RCC 7860 (cell line): ENCODE measurements at regions not wholly inside any gene's neighbourhood (a gene's known extent, or its start where the extent isn't known, plus 50 kb on each side); places are given as distances from the start of the nearest gene placed in this dataset.
"Not testable (repeated sequence)": the region's sequence is repeated elsewhere in the genome, so short reads cannot be mapped to it uniquely, and the experiment has no call there.

Experiments
- DNase-seq: peaks from one replicate; pipeline ENCODE4 v3.0.0-alpha.2; 2015; ENCODE audit warnings: low spot score
- FAIRE-seq: peaks from 2 replicates; lab custom pipeline; 2012; peaks lifted over from hg19 to GRCh38; lab: Jason Lieb, UNC

DNA sequence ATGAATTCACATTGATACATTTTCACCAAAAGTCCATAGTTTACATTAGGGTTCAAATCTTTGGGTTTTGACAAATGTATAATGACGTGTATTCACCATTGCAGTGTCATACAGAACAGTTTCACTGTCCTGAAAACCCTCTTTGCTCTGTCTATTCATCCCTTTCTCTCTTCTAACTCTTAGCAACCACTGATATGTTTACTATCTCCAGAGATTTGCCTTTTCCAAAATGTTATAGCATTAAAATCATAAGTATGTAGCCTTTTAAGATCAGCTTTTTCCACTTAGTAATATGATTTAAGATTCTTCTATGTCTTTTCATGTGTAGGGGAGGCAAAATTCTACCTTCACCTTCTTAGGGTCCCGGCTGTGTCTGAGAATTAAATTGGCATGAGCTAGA, 203.8 kb downstream of the TPRG1 start:
- FAIRE-seq (no peak), DNase-seq (no peak)

DNA sequence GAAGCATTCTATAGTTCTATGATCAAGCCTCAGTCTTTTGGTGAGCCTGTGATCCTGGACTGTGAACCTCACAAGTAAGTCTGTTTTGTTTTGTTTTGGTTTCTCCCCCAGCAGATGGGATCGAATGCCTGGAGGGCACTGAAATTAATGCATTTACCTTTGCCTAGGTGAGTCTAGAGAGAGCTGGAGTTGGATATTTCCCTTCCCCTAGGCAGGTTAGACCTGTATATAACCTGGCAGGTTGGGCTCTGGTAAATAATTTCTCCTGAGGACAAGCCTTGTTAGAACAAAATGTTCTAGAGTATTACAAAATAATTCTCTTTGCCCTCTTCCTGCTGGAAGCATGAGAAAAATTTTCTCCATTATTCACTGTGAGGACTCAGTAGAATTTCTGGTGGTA, 211.9 kb downstream of the TPRG1 start:
- DNase-seq (no peak), FAIRE-seq (no peak)

DNA sequence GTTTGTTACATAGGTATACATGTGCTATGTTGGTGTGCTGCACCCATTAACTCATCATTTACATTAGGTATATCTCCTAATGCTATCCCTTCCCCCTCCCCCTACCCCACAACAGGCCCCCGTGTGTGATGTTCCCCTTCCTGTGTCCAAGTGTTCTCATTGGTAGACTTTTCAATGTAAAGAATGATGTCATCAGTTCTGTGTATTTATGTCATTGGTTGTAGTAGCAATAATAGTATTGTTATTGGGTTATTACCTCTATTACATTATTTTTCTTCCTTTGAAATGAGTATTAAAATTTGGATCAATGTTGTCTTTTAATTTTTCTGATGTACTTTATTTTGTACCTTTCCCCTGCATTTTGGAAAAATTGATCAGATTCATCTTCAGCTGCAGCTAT, 214.1 kb downstream of the TPRG1 start:
- FAIRE-seq, DNase-seq: not testable (repeated sequence)

DNA sequence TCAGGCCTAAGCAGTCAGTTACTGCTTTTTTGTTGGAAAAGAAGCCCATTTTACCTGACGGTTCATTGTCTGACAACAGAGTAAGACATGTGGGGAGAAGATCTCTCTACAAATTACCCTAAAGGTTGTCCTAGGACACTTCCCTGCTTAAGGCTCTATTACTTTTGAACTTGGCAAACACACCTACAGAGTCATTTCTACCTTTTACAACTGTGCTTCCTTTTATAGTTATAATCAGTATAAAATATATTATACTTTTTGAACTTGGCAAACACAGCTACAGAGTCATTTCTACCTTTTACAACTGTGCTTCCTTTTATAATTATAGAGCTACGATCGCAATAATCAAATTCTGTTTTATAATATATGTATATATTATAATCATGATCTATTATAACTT, 215.0 kb downstream of the TPRG1 start:
- DNase-seq (no peak), FAIRE-seq (no peak)

DNA sequence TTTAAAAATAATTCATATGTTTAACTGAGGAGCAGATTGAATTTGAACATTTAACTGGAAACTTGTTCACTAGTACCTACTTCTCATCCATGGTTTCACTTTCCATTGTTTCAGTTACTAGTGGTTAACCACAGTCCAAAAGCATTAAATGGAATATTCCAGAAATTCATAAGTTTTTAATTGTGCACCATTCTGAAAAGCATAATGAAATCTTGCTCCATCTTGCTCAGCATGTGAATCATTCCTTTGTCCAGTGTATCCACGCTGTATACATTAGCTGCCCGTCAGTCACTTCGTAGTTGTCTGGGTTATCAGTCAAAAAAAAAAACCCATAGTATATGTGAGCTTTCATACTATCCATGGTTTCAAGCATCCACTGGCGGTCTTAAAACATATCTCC, 217.6 kb downstream of the TPRG1 start:
- no peak for DNase-seq
- no peak for FAIRE-seq

DNA sequence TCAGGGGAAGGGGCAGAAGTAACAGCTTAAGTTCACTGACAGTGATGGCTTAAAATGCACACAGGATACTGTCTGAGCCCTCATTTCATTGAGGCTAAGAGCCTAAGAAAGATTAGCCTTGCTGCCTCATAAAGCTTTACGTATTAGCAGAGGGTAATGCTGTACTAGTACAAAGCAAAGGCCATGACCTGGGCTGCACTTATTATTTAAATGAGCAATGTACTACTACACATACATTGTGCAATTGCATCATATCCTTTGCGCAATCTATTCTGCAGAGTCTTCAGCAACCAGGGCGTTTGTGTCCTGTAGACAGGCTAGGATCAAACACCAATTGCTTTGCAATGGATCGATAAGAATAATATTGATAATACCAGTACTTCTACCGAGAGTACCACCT, 221.8 kb downstream of the TPRG1 start:
- no peak for FAIRE-seq

DNA sequence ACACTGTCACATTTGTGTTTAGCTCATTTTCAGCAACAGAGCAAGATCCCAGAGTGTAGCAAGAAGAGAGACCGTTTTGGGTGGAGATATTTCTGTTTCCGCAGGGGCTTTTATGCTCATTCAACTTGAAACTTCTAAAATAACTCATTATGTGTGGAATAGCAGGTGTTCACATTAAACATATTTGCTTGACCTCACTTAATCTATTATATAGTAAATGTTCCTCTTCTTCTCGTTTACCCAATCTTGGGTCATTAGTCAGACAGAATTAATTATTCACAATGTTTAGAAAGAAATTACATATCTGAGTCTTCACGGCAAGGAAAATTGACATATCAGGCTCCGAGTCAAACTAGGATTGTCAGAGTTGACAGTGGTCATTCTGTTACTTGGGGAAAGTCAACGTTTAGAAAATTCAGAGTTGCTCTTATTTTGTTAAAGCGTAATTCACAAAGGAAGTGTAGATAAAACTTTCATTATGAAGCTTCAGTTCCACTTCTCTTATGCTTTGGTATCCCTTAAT, 222.9 kb downstream of the TPRG1 start:
- FAIRE-seq (no peak), DNase-seq (no peak)

More for the DNA sequence above, 221.8 kb downstream of the TPRG1 start:
- no peak for DNase-seq

DNA sequence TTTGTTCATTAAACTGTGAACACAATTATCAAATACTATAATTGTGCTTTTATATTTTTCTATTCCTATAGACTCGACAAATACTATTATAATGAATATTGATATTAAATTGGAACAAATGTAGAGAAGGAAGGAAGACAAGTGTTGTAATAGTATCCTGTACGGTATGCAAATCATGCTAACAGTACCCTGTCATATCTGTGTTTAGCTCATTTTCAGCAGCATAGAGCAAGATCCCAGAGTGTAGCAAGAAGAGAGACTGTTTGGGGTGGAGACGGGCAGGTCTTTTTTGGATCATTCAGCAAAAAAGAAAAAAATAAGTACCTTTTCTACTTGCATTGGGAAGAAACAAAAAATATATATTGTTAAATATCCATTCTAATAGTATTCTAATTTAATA, 224.1 kb downstream of the TPRG1 start:
- no peak for DNase-seq
- no peak for FAIRE-seq

DNA sequence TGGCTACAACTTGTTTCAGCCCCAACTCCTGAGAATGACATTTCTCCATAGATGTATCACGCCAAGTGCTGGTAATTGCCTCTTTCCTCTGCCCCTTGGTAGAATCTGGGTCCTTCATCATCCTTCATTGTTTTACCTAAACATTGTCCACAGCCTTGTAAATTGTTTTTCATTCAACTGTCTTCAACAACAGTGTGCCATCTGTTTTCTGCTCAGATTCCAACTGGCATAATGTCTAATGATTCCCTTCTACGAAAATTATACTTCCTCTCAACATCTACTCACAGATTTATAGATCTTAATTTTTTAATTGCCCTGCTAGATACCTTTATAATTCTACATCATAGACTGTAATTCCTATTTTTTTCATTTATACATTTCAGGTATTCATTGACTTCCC, 226.9 kb downstream of the TPRG1 start:
- no peak for FAIRE-seq
- no peak for DNase-seq

DNA sequence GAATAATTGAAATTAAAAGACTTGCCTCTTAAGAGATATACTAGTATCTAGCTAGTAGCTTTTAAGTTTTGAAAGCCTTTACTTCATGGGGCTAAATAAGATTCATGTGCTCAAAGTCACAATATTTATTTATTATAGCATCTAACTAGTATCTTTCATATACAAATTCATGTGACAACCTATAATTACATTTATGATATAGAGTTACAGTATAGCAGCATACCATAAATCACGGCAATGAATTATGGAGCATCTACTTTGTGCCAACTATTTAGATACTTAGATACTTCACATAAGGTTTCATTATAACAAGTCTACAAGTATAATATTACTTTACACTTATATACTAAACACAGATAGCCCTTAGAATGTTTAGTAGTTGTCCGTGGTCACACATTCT, 229.4 kb downstream of the TPRG1 start:
- FAIRE-seq: no peak
- DNase-seq: no peak

DNA sequence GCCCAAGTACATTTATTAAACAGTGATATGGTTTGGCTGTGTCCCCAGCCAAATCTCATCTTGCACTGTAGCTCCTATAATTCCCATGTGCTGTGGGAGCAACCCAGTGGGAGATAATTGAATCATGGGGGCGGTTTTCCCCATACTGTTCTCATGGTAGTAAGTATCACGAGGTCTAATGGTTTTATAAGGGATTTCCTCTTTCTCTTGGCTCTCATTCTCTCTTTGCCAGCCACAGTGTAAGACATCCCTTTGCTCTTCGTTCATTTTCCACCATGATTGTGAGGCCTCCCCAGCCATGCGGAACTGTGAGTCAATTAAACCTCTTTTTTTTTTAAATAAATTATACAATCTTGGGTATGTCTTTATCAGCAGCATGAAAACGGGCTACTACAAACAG, 228.0 kb upstream of the TP63 start:
- FAIRE-seq (no peak), DNase-seq (no peak)

DNA sequence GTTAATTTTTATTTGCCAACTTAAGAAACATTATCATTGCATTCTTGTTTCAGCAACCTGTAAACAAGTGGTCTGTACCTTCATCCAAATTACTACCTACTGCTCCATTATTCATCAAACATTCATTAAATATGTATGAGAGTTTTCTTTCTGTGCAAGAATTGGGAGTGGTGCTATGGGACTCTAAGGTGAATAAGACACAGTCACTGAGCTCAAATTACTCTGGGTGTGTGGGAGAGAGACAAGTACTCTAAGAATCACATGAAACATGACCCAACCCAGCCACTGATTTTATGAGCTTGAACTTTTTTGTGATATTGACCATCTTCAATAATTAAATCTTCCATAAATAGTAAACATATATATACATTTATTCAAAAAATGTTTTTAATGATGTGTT, 227.2 kb upstream of the TP63 start:
- FAIRE-seq (no peak), DNase-seq (no peak)

DNA sequence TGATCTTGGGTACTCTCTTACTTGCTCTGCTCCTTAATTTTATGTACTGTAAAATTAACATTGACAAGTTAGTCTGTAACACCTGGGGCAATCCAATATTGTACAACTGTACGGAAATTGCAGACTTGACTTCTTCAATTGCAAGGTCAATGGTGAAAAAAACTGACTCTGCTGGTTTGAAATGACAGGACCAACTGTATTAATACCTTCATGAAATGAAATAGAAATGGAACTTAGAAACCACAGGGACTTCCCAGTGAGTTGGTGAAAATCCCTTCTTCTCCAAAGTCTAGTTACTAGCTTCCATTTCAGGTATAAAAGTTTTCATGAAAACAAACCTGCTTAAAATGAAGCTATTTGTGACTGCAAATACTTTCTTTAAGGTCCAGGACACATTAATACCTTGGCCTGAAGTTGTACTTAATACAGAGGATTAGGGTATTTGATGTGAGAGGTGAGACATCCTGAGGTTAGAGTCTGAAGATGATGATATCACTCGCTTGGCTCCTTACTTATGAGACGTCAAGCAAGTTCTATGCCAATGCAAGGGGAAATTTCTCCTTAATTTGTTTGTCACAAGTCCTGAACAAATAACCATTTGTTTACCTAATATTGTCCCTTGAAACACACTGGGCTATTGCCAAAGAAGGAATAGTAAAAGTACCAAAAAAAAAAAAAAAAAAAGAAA, 226.2 kb upstream of the TP63 start:
- no peak for FAIRE-seq
- no peak for DNase-seq

DNA sequence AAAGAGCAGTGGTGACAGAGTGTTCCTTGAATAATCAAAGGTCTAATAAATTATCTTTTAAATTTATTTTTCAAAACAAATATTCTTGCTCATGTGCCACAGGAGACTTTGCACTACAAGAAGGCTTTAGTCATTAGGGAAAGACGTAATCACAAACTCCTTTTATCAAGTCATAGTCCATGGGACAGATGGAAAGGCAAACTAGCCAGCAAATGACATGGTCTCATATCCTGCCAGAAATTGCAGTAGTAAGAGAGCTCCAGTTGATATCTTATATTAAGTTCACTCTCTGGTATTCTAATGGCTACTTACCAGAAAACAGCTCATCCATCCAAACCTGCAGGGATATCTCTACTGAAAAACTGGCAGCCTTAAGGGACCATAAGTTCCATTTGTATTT, 225.0 kb upstream of the TP63 start:
- FAIRE-seq (no peak), DNase-seq (no peak)

DNA sequence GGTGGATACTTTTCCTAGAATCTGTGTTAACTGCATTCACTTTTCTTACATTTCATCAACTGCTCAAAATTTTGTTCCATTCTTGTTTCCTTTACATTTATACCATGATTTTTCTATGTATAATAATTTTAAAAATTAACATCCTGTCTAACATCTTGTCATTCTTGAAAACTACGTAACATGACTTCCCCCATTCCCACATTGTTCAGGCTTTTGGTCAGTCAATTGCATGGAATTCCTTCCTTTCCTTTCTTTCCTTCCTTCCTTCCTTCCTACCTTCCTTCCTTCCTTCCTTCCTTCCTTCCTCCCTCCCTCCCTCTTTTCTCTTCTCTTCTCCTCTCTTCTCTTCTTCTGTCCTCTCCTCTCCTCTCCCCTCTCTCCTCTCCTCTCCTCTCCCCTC, 220.7 kb upstream of the TP63 start:
- no peak for DNase-seq
- FAIRE-seq: no peak

DNA sequence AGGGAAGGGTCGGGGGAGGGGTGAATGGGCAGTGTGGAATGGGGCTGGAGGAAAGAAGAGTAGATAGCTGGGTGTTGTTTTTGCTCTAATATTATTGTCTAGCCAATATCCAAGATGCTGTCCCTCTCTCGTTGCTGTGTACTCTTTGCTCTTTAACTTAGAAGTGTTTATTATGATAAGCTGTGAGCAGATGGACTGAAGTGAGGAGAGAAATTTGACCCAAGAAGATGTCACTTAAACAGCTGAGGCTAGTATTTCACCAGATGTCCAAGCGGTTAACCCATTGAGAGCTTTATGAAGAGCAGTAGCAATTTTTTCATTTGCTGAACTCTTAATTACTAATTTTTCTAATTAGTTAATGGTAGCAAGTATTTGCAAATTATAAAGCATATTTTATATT, 212.2 kb upstream of the TP63 start:
- DNase-seq (no peak), FAIRE-seq (no peak)

DNA sequence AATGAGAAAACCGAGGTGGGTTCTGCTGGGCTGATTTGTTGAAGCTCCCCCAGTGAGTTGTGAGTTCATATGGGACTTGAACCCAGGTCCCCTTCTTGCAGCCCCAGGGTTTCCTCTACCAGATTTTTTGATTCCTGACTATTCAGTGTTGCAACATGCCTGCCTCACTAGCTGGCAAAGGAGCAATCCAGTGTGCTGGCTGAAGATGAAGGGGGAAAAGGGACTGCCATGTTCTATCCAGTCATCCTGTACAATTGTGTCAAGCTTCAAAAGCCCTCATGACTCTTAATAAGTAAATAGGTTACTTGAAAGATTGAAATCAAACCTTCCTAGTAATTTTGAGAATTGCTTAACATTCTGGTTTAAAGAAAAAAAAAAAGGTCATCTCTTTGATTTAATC, 211.5 kb upstream of the TP63 start:
- FAIRE-seq: no peak

DNA sequence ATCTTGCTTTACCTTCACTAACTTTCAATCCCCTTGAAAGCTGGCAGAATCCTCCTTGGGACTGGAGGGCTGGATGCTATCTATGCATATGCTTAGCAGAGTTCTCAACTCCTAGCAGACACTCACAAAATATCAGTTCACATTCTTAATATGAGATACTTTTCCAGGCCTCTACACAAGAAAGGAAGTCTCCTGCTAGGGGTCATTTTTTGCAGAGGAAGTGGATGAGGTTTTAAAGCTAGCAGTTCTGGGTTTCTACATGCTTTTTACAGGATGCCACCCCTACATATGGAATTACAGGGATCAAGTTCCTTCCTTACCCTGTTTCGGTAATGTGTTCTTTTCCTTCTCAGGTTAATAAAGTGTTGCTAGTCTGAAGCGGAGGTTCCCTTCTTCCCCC, 206.3 kb upstream of the TP63 start:
- FAIRE-seq: no peak
- no peak for DNase-seq

More for the DNA sequence above, 211.5 kb upstream of the TP63 start:
- DNase-seq: no peak

DNA sequence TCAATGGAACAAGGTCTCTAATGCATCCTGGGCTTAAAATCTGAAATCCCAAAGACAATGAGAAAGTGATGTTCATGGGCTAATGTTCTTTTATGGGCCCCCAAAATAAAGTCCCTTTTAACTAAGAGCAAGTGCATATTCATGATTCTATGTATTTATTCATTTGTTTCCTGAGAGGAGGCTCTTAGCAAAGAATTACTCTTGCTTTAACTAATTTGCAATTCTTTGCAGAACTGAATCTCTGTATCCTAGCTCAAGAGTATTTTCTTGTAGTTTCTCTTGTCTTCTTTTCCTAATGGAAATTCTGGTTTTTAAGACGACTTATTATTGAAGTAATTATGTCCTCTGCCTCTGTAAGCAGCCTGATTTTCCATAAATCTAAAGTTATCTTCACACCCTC, 202.2 kb upstream of the TP63 start:
- FAIRE-seq (no peak), DNase-seq (no peak)

DNA sequence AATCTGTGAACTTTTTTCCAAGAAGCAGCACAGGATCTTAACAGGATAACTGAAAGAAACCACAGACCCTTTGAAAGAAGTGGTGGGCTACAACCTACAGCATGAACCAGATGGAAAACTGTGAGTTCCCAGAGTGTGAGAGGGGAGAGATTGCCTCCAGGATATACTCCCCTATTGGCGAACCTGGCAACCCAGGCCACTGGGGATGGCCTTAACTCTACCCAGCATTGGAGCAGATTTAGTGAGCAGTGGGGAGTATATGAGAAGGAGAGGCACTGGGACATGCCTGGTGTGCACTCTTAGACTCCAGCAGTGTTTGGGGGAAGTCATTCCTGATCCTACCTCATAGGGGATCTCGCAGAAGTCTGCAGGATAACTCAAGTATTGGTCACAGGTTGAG, 201.0 kb upstream of the TP63 start:
- FAIRE-seq (no peak), DNase-seq (no peak)

DNA sequence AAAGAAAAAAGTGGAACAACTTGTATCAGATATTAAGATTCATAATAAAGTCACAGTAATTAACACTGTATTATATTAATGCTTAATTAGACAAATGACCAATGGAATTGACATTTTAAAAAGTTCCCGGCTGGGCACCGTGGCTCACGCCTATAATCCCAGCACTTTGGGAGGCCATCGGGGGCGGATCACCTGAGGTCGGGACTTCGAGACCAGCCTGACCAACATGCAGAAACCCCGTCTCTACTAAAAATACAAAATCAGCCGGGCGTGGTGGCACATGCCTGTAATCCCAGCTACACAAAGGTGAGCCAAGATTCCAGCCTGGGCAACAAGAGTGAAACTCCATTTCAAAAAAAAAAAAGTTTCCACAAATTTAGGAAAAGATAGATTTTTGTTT, 188.9 kb upstream of the TP63 start:
- not testable (repeated sequence) for DNase-seq, FAIRE-seq

DNA sequence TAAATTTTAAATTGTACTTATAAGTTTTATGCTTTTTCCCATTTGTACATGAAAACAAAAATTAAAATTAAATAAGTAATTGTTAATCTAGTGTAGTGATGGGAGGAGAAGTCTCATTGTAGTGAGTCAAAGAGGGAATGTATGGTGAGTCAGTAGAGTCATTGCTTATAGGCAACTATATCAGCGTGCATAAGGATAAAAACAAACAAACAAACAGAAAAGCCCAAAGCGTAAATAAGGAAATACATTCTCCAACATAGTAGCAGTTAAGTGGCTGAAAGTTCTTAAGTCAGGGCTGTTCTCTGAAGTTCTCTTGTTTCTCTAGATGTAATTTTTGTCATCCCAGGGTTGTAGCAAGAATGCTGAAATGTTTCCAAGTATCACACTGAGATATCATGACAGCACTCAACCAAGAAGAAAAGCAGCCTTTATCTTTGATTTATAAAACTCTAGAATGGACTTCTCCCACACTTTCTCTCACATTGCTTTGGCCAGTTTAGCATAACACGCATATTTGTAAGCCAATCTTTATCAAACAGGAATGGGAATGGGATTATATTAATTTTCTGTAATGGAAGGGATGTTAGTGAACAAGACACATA, 184.1 kb upstream of the TP63 start:
- FAIRE-seq (no peak), DNase-seq (no peak)

DNA sequence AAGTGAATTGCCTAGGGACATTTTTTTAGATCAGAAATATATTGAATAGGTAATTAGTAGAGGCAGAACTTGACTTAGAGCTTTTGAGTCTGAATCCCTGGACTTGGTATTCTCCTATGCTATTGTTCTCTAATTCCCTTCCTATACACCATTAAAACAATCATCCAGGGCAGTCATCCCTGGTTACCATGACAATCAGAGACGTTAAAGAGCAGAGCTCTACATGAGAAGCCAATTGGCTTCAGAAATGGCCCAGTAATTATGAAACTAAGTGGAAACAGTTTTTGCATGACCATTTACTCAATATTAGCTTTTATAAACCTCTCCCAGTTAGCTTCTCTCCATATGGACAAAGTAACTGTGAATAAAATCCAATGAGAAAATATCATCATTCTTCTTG, 182.1 kb upstream of the TP63 start:
- FAIRE-seq (no peak), DNase-seq (no peak)
